Myocyte (in vitro differentiated cells): ENCODE measurements at regions not wholly inside any gene's neighbourhood (a gene's known extent, or its start where the extent isn't known, plus 50 kb on each side); places are given as distances from the start of the nearest gene placed in this dataset.

ENCODE experiments used
- DNase-seq: peaks from one replicate; pipeline ENCODE4 v3.0.0-alpha.2; 2012; ENCODE audit warnings: low read depth

DNA sequence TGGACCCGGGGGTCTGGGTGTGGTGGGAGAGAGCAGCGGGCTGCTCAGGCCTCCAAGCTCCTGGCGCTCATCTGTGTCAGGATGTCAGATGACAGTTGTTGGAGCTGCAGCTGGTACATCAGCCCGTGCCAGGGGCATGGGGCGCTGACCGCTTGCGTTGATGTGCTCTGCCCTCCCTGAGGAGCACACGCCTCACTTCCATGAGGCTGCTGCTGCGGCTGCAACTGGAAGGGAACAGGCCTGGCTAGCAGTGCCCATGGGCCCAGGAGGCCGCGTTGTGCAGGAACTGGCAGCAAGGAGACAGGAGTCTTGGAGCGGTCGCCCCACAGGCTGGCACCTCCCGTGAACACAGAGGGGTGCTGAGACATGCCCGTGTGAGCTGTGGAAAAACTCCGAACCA is 361.3 kb upstream of the MKI67 start:
- no peak for DNase-seq

DNA sequence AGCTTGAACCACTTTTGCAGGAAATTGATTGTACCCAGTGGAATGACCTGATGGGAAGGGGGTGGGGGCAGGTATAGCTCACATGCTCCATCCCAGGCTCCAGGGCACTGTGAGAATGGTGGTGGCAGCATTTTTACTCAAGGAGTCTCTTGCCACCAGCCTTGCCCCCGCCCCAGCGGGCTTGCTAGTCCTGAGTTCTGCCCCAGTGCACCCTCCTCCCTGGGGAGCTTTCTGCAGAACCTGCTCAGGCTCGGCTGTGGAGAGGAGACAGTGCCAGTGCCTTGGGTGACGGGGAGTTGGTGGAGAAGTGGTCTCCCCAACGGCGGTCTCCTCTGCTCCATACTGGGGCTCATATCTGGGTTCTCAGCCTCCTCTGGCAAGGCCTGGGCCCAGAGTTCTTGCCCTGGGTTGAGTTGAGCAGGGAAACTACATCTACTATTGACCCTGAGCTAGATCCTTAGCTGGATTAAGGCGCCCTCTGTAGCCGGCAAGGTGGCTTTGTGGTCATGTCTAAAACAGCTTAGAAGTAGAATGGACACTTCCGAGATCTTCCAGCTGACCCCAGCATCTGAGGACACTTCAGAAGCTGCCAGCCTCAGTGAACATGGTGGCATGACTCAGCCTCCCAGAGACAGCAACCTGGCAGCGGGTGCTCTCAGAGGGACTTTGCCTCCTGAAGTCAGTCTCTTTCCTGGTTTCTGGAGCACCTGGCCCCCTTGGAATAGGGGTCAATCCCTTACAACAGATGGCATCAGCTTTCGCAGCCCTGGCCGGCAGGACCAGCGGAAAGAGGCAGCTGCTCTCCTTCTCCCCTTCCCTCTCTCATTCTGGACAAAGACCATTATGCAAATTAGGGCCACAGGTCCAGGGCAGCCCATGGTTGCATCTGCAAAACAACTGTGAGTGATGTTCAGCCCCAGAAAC is 363.4 kb upstream of the MKI67 start:
- DNase-seq: no peak

DNA sequence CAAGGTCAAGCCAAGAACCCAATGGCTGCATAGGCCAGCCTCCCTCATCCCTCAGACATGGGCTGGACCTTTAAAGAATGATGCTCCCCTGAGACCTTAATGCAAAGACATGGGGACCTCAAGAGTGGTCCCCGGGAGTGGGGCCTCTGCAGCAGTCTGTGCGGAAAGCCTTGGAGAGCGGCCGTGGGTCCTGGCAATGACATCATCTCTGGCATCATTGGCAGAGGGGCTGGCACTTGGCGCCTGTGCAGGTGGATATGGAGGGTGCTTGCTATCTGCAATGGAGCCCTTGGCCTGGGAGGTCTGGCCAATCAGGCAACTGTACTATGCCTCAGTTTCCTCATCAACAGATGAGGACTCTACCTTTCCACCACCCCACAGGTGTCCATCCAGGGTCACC is 365.5 kb upstream of the MKI67 start:
- DNase-seq: no peak

DNA sequence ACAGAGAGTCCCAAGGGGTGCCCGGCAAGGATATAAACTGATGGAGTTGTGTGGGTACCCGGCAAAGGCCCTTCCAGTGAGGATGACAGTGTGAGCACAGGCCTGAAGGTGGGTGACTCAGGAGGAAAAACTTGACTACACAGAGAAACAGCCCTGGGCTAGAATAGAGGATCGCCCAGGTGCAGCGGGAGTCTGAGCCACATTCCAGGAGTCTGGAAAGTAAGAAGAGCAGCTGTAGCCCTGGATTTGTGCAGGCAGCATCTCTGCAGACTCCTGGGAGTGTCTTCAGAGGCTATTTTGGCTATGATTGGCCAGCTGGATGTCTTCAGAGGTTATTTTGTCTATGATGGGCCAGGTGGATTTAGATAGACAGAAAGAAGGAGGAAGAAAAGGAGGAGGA is 367.6 kb upstream of the MKI67 start:
- no peak for DNase-seq

DNA sequence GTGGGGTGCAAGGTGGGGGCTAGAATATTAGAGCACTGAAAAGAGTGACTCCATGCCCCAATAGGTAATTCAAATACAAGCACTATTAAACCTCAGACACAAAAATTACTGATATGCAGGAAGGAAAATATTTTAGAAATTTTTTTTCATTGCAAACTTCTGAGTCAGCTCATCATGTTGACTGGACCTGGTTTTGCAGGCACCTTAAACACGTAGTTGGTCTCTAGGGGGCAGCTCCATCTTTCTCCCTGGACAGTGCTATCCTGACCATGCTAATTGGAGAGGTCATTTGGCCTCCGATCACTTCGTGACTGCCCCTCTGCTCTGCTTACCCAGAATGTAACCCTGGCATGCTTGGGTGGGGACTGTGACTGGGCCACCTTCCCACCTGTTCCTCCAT is 368.4 kb upstream of the MKI67 start:
- no peak for DNase-seq

DNA sequence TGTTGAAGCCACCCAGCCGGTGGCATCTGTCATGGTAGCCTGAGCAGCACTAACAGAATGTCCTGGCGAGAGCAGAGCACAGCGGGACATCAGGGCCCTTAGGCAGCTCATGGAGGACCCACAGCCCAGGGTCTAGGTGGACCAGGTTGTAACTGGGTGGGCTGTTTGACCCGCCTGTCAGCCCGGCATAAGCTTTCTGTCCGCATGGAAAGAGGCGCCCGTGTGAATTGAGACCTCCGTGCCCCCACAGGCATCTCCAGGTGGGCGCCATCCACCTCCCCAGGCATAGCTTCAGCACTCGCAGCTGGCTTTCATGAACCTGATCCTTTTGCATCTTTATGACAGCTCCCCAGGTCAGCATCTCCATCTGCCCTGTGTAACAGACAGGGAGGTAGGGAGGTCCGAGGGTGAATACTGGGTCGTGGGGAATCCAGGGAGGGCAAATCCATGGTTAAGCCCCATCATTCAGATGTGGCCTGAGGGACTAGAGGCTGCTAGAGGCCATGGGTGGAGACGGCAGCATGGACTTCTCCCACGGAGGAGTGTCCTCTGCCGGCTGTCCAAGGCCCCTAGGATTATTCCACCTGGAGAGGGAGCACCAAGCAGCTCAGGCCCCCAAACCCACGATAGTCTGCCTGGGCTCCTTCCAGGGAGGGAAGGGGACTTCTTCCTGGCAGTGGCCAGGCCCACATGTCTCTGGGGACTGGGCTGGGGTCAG is 371.6 kb upstream of the MKI67 start:
- DNase-seq: no peak

DNA sequence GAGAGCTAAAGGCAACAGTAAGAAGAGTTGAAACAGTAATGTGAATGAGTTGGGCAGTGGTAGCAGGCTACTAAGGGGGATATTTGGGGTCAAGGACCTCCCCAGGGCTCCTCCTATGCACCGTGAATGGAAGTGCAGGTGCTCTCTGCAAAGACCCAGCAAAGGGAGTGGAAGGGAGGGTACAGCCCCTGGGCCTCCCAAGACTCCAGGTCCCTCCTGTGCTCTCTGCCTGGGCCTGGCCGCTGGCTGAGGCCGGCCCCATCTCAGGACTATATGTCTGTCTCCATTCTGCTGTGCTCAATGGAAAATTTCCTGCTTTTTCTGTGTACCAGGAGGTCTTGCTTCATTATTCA is 372.1 kb upstream of the MKI67 start:
- no peak for DNase-seq

DNA sequence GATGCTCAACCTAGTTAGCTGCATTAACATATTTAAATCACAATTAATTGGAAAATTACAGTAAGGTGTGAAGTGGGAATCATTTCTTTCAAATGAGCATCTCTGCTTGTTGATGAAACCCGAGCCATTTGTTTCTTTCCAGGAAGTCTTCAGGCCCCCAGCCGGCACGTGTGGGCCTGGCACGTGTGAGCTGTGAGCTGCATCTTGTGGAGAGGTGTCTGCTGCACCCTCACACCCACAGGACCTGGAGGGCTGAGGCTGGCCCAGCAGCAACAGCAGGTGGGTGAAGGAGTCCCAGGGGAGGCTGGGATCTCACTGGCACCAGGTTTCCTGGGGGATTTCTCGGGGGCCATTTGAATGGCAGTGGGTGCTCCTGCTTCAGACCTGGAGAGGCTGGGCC is 372.5 kb upstream of the MKI67 start:
- DNase-seq: no peak

DNA sequence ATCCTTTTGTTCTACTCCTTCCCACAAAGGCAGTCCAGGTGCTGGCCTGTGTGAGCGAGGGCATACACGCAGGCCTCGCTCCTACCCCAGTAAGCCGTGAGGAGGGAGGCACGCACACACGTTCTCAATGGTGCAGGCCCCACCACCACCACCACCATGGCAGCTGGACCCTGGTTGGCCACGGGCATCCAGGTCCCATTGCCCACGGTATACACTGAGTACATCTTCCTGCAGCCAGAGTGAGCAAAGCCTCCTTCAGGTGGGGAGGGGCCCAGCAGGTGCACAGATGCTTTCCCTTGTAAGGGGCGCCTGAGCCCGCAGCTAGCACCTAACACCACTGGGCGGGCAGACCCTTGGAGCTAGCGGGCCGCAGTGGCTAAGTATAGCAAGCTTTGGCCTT is 373.3 kb upstream of the MKI67 start:
- no peak for DNase-seq

DNA sequence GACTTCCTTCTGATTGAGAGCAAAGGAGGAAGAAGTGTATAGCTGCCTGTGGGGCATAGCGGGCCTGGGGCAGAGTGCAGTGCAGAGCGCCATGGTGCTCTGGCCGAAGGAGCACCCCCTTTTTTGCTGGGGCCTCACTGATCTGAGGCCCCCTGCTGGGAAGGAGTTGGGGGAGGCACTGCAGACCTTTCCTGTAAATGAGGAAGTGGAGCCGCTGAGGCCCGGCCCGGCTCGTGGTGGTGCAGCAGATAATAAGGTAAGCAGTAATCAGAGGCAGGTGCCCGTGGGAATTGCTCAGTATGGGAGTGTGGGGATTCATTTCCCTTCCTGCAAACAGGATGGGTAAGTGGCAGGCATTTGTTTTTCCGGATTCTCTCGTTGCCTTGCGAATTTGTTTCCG is 373.7 kb upstream of the MKI67 start:
- no peak for DNase-seq

DNA sequence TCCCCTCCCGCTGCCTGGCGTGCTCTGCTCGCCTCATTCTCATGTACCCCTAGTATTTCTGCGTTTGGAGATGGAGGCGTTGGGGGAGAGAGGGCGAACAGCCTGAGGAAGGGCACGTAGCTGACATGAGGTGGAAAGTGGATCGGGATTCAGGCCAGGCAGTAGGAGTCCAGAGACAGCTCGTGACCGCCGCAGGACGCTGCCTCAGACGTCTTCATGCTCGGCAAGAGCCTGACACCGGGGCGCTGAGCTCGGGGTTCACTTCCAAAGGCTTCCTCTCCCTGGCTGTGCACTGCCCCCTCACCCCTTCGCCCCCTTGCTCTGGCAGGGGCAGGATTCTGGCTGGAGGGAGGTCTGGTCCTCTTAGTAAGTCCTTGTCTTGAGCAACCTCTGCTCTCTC is 374.4 kb upstream of the MKI67 start:
- DNase-seq: no peak

DNA sequence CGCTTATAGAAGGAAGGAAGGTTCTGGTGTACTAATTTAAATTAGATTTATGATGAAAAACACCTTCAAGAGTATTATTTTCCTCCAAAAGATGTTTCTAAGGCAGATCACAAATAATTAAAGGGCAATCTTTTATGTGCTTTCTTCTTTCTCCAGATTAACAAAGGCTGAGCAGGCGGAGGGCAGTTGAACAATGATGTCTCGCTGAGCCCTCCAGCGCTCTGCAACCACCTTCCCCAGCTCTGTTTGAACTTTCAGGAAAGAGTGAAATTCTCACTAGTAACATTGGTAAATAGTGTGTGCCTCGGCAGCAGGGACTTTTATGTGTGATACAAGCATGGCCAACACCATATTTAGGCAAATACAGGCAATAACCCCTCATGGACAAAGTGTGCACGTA is 379.1 kb upstream of the MKI67 start:
- no peak for DNase-seq

DNA sequence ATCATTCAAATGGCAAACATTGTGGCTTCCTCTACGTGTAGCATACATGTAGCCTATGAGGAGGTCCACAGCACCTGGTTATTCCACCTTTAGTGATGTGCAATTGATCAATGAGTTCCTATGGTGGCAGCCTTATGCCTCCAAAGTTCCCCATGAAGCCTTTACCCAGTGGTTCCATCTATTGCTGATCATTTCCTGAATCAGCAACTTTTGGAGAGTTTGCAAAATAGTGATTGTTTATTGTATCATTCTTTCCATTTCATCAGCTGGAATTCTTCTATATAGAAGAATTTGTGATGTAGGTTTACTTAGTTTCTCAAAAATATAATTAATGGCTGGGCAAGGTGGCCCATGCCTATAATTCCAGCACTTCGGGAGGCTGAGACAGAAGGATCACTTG is 380.2 kb upstream of the MKI67 start:
- DNase-seq: no peak

DNA sequence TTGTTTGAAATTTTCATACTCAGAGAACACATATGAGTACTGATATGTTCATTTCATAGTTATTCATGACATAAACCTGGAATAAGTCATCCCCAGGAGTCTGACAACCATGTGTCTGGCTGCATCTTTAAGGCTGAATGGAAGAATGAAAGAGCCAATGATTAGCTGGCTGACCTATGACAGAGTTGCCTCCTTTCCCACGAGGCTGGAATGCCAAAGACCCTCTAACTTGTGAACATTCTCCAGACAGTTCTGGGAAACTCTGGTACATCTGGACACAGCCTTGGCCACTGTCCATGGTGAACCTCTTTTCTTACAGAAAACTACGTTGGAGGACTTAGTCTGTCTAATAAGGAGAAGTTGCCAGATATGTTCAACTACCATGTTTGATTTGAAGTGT is 380.8 kb upstream of the MKI67 start:
- no peak for DNase-seq

DNA sequence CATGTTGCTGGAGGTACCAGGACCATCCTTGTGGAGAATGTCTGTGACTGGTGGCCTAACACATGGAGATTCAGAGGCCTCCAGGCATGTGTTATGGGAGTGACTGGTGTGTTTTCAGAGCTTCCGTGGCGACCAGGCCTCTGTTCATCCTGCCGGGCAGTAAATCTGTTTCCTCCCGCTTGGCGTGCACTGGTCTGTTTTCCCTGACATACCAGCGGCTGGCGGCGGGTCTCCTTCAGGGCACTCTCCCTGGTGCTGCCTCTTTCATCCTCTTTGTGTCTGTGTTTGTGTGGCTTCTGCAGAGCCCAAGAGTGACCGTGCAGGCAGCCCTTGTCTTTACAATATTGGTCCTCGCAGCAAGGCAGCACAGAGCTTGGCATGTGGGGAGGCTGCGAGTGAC is 385.1 kb upstream of the MKI67 start:
- no peak for DNase-seq

DNA sequence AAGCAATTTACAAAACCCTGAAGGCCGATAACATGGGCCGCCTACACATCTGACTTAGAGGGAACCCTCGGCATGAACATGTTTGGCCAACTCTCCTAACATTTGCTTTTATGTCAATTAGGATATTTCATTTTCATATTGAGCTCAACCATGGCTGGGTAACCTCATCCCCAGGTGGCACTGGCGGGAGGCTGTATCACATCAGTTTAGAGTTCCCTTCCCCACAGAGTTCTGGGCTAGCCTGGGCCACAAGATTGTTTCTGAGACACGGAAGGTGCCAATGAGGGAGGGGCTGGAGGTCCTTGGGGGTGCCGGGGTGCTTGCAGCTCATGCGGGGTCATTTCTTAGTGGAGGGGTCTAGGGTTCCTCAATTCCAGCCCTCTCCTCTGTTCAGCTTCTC is 386.5 kb upstream of the MKI67 start:
- no peak for DNase-seq

DNA sequence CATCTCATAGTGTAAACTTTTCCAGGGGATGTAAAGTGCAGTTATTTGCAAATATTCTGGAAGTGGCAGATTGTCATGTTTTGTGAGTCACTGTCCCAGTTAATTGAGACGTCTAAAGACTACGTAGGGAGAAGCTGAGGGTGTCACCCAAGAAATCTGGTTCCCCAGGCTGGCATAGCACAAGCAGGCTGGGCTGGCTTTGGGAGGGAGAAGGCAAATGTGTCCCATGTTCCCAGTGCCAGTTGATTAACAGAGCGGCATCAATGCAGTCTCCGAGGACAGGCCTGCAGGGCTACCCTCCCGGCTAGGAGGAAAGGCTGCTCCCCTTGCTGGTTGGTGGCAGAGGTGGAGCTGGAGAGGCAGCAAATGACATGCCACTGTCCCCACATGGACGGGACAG is 388.3 kb upstream of the MKI67 start:
- DNase-seq: no peak

DNA sequence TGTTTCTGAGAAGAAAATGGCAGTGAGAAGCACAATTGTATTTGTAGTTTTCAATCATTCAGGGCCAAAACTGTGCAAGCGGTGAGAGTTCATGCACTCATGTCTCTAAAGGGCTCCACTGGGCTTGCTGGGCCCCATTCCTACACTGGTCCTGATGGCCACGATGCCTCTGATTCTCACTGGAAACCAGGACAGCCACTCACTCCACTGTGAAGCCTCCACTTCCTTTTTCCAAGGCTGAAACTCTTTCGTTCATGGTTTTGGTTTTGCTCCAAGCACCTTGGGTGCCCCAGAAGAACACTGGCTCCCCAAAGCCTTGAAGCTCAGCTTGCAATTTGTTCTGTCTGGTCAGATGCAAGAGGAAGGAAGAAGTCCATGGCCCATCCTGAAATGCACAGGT is 390.0 kb upstream of the MKI67 start:
- no peak for DNase-seq

DNA sequence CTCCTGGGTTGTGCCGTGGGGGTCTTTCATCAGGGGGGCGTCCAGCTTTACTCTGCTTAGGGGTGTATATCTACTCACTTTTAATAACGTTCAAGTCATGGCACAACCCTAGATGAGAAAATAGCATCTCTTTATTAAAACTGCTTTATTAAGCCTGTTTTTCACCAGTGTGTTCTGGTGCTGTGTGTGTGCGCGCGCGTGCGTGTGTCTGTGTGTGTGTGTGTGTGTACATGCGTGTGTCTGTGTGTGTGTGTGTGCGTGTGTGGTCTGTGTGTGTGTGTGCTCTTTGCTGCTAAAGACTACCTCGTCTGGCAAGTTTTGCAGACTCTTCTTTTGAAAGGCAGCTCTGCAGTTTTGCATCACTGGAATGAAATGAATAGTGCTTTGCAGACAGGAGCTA is 390.9 kb upstream of the MKI67 start:
- DNase-seq: no peak

DNA sequence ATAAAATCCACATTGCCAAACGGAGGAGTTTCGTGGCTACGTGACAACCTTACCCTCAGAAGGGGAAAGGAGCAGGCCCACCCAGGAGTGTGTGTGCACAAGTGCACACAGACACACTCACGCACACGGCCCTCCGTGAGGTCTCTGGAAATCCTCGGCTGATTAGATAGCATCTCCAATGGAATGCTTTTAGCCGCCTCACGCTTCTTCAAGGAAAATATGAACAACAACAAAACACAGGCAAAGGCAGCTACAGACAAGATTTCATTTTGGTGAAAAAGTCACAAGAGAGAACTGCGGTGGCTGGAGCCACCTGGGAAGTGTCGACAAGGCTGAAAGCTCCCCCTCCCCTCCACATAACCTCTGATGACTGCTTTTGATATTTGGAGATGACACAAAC is 391.8 kb upstream of the MKI67 start:
- no peak for DNase-seq

DNA sequence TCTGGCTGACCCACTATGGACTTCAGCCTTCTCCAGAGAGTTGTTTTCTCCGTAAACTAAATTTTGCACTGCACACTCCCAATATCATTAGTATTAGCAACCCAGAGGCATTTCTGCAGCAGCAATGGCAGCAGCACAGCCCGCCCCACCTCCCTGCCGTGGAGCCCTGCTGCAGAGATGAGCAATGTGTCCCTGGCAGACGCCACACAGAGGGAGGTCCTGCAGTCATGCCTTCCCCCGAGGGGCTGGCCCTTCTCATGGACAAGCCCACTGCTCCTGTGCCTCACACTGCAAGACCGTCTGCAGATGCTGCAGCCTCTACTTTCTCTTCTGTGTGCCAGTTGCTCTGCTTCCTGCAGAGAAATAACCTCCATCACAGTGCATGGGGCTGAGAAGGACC is 393.4 kb upstream of the MKI67 start:
- DNase-seq: no peak

DNA sequence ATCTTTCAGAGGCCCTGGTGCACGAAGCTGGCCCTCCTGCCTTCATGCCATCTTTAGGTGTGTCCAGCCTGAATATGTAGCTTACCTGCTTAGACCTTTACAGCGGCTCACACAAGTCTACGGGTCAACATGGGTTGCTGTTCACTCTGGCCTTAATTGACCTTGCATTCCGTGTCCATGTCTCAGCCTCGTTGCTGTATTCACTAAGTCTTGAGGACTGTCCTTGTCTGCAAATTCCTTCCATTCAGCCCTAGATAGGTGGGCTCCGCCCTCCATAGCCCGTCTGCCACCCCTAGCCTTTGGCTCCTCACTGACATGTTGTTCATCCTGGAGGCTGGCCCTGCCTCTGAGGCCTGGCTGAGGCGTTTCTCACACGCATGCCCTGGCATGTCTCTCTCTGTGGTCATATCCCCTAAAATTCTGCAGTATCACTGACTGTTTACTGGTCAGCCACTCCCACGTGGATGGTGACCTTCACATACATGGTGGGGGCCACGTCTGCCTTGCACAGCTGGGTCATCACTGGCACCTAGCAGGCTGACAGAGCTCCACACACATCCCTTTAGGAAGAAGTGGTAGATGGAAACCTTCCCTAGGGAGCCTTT is 394.1 kb upstream of the MKI67 start:
- no peak for DNase-seq
